GM19035 (cell line): ENCODE measurements at regions not wholly inside any gene's neighbourhood (a gene's known extent, or its start where the extent isn't known, plus 50 kb on each side); places are given as distances from the start of the nearest gene placed in this dataset.

ENCODE experiments used
- ATAC-seq: cut with Tn5 transposase; IDR thresholded peaks from one replicate; pipeline ENCODE4 v1.9.1; 2021; ENCODE audit not compliant: unreplicated experiment

DNA sequence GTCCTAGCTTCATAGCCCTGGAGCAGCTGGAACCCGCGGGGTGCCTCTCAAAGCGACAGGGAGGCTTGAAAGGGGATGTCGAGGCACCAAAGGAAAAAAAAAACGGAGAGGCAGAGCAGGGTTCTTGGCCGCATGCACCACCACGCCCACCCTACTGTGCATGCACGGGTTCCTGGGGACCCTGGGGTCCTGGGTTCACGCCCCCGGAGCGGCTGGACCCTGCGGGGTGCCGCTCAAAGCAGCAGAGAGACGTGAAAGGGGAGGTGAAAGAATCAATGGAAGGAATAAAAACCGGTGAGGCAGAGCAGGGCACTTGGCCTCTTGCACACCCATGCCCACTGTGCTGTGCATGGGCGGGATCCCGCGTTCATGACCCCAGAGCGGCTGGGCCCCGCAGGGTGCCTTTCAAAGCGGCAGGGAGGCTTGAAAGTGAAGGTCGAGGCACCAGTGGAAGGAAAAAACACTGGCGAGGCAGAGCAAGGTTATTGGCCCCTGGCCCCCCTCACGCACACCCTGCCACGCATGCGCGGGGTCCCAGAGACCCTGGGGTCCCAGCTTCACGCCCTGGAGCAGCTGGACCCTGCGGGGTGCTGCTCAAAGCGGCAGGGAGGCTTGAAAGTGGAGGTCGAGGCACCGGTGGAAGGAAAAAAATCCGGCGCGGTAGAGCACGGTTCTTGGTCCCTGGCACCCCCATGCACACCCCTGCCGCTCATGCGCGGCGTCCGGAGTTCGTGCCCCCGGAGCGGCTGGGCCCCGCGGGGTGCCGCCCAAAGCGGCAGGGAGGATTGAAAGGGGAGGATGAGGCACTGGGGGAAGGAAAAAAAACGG is 318.5 kb downstream of the ALG10 start:
- ATAC-seq, result no peak

- no peak for ATAC-seq
Measured at GRCh38 chr12:34341362-34341733, 319.1 kb downstream of the ALG10 start.

DNA sequence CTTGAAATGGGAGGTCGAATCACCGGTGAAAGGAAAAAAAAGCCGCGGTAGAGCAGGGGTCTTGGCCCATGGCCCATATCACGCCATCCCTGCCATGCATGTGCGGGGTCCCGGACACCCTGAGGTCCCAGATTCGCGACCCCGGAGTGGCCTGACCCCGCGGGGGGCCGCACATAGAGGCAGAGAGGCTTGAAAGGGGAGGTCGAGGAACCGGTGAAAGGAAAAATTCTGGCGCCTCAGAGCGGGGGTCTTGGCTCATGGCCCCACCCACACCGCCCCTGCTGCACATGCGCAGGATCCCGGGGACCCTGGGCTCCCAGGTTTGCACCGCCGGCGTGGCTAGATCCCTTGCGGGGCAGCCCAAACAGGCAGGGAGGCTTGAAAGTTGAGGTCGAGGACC is 319.8 kb downstream of the ALG10 start:
- no peak for ATAC-seq

DNA sequence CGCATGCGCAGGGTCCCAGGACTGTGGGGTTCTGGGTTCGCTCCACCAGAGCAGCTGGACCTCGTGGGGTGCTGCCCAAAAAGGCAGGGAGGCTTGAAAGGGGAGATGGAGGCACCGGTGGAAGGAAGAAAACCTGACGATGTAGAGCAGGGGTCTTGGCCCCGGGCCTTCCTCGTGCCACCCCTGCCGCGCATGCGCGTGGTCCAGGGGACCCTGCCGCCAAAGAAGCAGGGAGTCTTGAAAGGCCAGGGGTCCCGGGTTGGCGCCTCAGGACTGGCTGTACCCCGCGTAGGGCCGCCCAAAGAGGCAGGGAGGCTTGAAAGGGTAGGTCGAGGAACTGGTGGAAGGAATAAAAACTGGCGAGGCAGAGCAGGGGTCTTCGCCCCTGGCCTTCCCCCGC is 321.0 kb downstream of the ALG10 start:
- ATAC-seq, result no peak

GRCh38 chr12:34343766-34344165 is 321.5 kb downstream of the ALG10 start:
- ATAC-seq, result no peak

DNA sequence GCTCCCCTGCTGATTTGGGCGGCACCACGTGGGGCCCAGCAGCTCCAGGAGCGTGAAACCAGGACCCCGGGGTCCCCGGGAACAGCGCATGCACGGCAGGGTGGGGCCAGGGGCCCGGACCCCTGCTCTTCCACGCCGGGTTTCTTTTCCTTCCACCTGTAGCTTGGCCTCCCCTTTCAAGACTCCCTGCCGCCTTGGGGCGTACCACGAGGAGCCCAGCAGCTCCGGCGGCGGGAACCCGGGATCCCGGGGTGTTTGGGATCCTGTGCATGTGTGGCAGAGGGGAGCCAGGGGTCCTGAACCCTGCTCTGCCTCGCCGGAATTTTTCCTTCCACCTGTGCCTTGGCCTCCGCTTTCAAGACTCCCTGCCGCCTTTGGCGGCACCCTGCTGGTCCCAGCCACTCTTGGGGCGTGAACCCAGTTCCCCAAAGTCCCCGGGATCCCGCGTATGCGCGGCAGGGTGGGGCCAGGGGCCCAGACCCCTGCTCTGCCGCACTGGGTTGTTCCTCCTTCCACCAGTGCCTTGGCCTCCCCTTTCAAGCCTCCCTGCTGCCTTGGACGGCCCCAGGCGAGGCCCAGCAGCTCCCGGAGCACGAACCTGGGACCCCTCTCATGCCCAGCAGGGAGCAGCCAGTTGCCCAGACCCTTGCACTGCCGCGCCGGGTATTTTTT is 322.7 kb downstream of the ALG10 start:
- no peak for ATAC-seq

- no peak for ATAC-seq
Measured at GRCh38 chr12:34345801-34346200, 323.5 kb downstream of the ALG10 start.

GRCh38 chr12:34346372-34347034 is 324.2 kb downstream of the ALG10 start:
- no peak for ATAC-seq

DNA sequence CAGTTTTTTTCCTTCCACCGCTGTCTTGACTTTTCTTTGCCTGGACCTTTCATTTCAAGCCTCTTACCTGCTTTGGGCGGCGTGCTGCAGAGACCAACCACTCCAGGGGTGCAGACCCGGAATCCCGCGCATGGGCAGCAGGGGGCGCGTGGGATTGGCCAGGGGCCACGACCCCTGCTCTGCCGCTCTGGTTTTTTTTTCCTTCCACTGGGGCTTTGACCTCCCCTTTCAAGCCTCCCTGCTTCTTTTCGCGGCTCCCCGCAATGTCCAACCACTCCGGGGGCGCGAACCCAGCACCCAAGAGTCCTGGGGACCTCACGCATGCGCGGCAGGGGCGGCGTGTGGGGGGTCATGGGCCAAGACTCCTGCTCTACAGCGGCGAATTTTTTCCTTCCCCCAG is 325.1 kb downstream of the ALG10 start:
- ATAC-seq, result no peak

DNA sequence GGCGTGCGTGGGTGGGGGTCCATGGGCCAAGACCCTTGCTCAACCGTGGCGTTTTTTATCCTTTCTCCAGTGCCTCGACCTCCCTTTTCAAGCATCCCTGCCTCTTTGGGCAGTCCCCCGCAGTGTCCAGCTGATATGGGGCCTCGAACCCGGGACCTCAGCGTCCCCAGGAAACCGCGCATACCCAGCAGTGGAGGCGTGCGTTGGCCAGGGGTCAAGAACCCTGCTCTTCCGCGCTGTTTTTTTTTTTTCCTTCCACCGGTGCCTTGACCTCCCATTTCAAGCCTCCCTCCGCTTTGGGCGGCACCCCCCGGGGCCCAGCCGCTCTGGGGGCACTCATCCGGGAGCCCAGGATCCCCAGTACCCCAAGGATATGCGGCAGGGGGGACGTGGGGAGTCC is 325.8 kb downstream of the ALG10 start:
- no peak for ATAC-seq

DNA sequence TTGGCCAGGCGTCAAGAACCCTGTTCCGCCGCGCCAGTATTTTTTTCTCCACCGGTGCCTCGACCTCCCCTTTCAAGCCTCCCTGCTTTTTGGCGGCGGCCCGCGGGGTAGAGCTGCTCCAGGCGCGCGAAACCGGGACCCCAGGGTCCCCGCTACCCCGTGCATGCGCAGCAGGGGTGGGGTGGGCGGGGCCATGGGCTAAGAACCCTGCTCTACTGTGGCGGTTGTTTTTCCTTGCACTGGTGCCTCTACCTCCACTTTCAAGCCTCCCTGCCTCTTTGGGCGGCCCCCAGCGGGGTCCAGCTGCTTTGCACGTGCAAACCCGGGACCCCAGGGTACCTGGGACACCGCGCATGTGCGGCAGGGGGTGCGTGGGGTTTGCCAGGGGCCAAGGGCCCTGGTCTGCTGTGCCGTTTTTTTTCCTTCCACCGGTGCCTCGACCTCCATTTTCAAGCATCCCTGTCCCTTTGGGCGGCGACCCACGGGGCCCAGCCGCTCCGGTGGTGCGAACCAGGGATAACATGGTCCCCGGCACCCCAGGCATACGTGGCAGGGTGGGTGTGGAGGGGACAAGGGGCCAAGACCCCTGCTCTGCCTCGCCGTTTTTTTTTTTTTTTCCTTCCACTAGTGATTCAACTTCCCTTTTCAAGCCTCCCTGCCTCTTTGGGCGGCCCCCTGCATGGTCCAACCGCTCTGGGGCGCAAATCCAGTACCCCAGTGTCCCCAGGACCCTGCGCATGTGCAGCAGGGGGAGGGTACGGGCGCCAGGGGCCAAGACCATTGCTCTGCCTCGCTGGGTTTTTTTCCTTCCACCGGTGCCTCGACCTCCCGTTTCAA is 326.8 kb downstream of the ALG10 start:
- ATAC-seq, result no peak

- ATAC-seq, result no peak
Measured at GRCh38 chr12:34349673-34349961, 327.3 kb downstream of the ALG10 start.

DNA sequence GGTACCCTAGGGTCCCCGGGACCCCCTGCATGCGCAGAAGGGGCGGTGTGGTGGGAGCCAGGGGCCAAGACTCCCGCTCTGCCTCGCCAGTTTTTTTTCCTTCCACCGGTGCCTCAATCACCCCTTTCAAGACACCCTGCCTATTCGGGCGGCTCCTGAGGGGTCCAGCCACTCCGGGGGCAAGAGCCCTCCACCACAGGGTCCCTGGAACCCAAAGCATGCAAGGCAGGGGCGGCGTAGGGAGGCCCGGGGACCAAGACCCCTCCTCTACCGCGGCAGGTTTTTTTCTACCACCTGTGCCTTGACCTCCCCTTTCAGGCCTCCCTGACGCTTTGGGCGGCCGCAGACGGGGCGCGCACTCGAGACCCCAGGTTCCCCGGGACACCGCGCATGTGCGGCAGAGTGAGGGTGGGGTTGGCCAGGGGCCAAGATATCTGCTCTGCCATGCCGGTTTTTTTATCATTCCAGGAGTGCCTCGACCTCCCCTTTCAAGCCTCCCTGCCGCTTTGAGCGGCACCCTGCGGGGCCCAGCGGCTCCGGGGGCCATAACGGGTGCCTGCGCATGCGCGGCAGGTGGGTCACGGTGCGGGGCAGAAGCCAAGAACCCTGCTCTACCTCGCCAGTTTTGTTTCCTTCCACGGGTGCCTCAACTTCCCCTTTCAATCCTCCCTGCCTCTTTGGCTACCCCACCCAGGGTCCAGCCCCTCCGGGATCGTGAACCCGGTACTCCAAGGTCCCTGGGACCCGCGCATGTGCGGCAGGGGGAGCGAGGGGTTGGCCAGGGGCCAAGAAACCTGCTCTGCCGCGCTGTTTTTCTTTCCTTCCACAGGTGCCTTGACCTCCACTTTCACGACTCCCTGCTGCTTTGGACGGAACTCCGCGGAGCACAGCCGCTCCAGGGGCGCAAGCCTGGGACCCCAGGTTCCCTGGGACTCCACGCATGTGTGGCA is 328.1 kb downstream of the ALG10 start:
- no peak for ATAC-seq

DNA sequence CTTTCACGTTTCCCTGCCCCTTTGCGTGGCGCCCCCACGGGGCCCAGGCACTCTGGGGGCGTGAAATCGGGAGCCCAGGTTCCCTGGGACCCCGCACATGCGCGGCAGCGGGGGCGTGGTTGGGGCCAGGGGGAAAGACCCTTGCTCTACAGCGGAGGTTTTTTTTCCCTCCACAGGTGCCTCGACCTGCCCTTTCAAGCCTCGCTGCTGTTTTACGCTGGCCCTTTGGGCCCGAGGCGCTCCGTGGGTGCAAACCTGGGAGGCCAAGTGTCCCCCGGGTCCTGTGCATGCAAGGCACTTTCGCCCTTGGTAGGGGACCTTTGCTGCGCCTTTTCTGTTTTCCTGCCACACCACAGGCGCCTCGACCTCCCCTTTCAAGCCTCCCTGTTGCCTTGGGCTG is 329.8 kb downstream of the ALG10 start:
- ATAC-seq, result no peak

DNA sequence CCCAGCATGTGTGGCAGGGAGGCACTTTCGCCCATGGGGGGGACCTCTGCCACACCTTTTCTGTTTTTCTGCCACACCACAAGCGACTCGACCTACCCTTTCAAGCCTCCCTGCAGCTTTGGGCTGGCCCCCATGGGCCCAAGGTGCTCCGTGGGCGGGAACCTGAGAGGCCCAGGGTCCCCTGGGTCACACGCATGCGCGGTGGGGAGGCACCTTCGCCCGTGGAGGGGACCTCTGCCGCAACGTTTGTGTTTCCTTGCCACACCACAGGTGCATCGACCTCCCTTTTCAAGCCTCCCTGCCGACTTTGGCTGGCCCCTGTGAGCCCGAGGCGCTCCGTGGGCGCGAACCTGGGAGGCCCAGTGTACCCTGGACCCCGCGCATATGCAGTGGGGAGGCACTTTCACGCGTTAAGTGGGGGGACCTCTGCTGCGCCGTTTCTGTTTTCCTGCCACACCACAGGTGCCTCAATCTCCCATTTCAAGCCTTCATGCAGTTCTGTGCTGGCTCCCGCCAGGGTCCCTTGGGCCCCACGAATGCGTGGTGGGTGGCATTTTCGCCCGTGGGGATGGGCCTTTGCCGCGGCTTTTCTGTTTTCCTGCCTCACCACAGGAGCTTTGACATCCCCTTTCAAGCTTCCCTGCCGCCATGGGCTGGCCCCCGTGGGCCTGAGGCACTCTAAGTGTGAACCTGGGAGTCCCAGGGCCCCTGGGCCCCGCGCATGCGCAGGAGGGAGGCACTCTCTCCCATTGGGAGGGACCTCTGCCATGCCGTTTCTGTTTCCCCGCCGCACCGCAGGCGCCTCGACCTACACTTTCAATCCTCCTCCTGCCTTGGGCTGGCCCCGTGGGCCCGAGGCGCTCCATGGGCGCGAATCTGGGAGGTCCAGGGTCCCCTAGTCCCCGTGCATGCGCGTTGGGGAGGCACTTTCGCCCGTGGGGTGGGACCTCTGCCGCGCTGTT is 332.2 kb downstream of the ALG10 start:
- no peak for ATAC-seq

DNA sequence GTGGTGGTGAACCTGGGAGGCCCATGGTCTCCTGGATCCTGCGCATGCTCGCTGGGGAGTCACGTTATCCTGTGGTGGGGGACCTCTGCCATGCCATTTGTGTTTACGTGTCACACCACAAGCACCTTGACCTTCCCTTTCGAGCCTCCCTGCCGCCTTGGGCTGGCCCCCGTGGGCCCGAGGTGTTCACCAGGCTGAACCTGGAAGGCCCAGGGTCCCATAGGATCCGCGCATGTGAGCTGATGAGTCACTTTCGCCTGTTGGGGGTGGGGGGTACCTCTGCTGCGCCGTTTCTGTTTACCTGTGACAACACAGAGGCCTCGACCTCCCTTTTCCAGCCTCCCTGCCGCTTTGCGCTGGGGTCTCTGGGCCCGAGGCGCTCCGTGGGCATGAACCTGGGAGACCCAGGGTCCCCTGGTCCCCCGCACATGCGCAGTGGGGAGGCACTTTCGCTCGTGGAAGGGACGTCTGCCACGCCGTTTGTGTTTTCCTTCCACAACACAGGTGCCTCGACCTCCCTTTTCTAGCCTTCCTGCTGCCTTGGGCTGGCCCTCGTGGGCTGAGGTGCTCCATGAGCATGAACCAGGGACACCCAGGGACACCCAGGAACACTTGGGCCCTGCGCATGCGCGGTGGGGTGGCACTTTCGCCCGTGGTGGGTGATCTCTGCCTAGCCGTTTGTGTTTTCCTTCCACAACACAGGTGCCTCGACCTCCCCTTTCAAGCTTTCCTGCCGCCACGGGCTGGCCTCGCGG is 334.1 kb downstream of the ALG10 start:
- ATAC-seq, result no peak

GRCh38 chr12:34357791-34358190 is 335.5 kb downstream of the ALG10 start:
- no peak for ATAC-seq

GRCh38 chr12:34358198-34358597 is 335.9 kb downstream of the ALG10 start:
- ATAC-seq, result no peak
